Right atrium auricular region (tissue), 2 donors: ENCODE measurements at regions not wholly inside any gene's neighbourhood (a gene's known extent, or its start where the extent isn't known, plus 50 kb on each side); places are given as distances from the start of the nearest gene placed in this dataset.

Experiments
- DNase-seq: peaks from one replicate; pipeline ENCODE4 v3.0.0-alpha.2; 2019; ENCODE audit warnings: low spot score
- H3K27ac ChIP-seq, 2 donors: fragments of 200-600 bp; sonication (generic); 1 replicate in 1 of 2; 2 replicates in 1 of 2; pipeline ENCODE4 v1.5.1; 2016 to 2019
- H3K27me3 ChIP-seq, 2 donors: fragments of 200-600 bp; sonication (generic); one replicate each; pipeline versions ENCODE4 v1.5.1 to v1.6.0; 2017 to 2019
- H3K36me3 ChIP-seq: fragments of 200-600 bp; sonication (generic); one replicate; pipeline ENCODE4 v1.5.1; 2016
- H3K4me1 ChIP-seq, 2 donors: fragments of 200-600 bp; sonication (generic); one replicate each; pipeline versions ENCODE4 v1.5.1 to v1.6.0; 2017 to 2019
- H3K4me3 ChIP-seq, 2 donors: fragments of 200-600 bp; sonication (generic); 1 replicate in 1 of 2; 2 replicates in 1 of 2; pipeline ENCODE4 v1.5.1; 2017 to 2019; ENCODE audit warnings: mild to moderate bottlenecking in 1 of 2, moderate library complexity in 1 of 2
- H3K9me3 ChIP-seq, 2 donors: fragments of 200-600 bp; sonication (generic); one replicate each; pipeline ENCODE4 v1.5.1; 2019
- TF ChIP-seq, protein P1 (sequence below), 2 donors: fragments of 200-600 bp; sonication (generic); IDR thresholded peaks; one replicate each; pipeline ENCODE4 v1.5.1; 2019; ENCODE audit warnings: antibody characterized with exemption in 2 of 2

DNA sequence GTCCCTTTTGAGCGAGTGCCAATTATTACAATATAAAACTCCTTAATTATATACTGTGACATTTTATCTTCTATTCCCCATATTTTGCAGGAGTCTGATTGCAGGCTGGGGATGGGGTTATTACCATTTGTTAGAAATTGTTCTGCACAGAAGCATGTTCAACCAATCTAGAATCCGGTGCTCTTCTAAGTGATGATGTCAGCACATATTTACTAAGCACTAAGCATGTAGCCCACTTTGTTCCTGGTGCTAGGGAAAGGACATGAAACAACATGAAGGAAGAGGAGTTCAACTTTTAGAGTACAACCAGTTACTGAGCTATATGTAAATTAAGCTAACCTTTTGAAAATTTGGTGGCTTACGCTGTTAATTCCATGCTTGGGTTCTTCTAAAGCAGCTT, 52.8 kb upstream of the IL1RAPL2 start:
- Histone ChIP-seq H3K27ac (no peak overlapping the region), H3K27me3 (no peaks in the 10 kb centered on the region), H3K36me3 (no peaks in the 10 kb centered on the region), H3K4me1 (no peaks in the 10 kb centered on the region), H3K9me3 (peaks cover 0 to 7% of the 10 kb centered on the region in 2 donors), H3K4me3 (no peak overlapping the region)
- DNase-seq = no peak
- TF ChIP-seq, protein P1, sequence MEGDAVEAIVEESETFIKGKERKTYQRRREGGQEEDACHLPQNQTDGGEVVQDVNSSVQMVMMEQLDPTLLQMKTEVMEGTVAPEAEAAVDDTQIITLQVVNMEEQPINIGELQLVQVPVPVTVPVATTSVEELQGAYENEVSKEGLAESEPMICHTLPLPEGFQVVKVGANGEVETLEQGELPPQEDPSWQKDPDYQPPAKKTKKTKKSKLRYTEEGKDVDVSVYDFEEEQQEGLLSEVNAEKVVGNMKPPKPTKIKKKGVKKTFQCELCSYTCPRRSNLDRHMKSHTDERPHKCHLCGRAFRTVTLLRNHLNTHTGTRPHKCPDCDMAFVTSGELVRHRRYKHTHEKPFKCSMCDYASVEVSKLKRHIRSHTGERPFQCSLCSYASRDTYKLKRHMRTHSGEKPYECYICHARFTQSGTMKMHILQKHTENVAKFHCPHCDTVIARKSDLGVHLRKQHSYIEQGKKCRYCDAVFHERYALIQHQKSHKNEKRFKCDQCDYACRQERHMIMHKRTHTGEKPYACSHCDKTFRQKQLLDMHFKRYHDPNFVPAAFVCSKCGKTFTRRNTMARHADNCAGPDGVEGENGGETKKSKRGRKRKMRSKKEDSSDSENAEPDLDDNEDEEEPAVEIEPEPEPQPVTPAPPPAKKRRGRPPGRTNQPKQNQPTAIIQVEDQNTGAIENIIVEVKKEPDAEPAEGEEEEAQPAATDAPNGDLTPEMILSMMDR (IDR thresholded peaks at IDR 0.05) = no peak

DNA sequence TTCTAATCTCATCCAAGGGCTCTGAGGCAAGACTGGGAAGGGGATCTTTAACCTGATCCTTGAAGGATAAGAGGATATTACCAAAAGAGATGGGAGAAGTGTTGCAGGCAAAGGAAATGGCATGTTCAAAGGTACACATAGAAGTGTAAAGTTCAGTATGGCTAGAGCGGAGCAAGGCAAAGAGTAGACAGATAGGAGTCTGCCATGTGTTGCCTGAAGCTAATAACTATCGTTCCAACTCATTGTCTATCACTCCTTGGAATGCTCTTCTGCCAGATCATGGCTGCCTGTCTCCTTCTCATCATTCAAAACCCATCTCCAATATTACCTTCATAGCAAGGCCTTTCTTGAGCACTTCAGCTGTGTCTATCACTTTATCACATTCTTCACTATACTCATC, 55.2 kb upstream of the IL1RAPL2 start:
- TF ChIP-seq, protein P1 (IDR thresholded peaks at IDR 0.05) = no peak
- Histone ChIP-seq H3K4me3 (no peak overlapping the region), H3K27me3 (no peaks in the 10 kb centered on the region), H3K4me1 (no peaks in the 10 kb centered on the region), H3K27ac (no peak overlapping the region), H3K9me3 (peaks cover 0 to 7% of the 10 kb centered on the region in 2 donors), H3K36me3 (no peaks in the 10 kb centered on the region)
- no peak for DNase-seq

DNA sequence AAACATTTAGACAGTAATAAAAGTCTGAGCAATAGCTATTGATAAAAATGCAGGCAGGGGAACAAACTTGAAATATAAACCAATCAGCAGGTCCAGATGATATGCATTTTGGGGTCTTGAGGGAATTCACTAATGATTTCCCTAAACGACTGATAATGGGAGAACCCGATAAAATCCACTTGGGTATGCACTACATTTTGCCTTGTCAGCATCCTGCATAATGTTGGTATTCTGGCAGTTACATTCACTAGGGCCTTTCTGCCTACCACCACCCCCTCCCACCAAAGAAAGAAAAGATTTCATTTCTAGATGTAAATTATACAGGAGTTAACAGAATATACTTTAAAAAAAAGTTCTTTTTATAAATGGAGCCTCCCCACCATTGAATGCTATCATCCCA, 63.5 kb upstream of the IL1RAPL2 start:
- TF ChIP-seq, protein P1 (IDR thresholded peaks at IDR 0.05) = no peak
- H3K4me1 ChIP-seq = no peaks in the 10 kb centered on the region
- no peaks in the 10 kb centered on the region for H3K36me3 ChIP-seq
- no peaks in the 10 kb centered on the region for H3K27me3 ChIP-seq
- H3K27ac ChIP-seq = no peak overlapping the region
- H3K4me3 ChIP-seq = no peak overlapping the region
- no peak for DNase-seq
- no peaks in the 10 kb centered on the region for H3K9me3 ChIP-seq

DNA sequence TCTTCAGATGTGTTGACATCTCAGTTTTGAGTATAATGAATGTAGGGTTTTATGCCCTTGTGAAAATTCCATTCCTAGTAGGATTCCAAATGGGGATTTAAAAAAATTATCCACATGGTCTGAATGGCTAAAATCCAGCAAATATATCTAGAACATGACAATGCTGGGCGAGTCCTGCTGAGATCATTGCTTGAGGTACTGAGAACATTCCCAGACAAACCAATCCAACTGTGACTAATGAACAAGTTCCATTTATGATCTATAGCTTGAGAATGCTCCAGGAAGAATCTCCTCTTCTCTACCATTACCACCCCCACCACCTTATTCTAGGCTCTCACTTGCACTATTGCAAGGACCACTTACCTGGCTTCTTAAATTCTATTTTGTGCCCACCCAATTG, 77.2 kb upstream of the IL1RAPL2 start:
- no peaks in the 10 kb centered on the region for H3K27me3 ChIP-seq
- no peaks in the 10 kb centered on the region for H3K36me3 ChIP-seq
- H3K9me3 ChIP-seq = no peaks in the 10 kb centered on the region
- TF ChIP-seq, protein P1 (IDR thresholded peaks at IDR 0.05) = no peak
- no peak overlapping the region for H3K4me3 ChIP-seq
- no peaks in the 10 kb centered on the region for H3K4me1 ChIP-seq
- no peak overlapping the region for H3K27ac ChIP-seq
- DNase-seq = no peak

DNA sequence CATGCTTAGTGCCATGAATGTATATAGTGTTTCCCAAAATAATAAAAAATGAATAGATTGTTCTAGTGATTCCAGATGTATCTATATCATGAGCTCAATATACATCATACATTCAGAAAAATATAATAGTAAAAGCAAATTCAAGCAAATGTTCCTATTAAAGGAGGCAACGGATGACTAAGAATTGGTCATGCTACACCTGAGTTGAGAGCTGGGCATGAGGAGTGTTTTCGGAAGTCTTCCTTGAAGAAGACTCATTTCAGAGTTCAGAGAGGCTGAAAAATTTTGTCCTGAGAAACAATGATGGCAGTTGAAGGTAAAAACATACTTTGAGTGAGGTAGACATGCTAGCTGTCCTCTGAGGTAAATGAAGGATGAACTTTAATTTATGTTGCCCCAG, 79.3 kb upstream of the IL1RAPL2 start:
- Histone ChIP-seq H3K4me1 (no peaks in the 10 kb centered on the region), H3K36me3 (no peaks in the 10 kb centered on the region), H3K27ac (no peak overlapping the region), H3K9me3 (no peaks in the 10 kb centered on the region), H3K4me3 (no peak overlapping the region), H3K27me3 (no peaks in the 10 kb centered on the region)
- no peak for DNase-seq
- TF ChIP-seq, protein P1 (IDR thresholded peaks at IDR 0.05) = no peak

DNA sequence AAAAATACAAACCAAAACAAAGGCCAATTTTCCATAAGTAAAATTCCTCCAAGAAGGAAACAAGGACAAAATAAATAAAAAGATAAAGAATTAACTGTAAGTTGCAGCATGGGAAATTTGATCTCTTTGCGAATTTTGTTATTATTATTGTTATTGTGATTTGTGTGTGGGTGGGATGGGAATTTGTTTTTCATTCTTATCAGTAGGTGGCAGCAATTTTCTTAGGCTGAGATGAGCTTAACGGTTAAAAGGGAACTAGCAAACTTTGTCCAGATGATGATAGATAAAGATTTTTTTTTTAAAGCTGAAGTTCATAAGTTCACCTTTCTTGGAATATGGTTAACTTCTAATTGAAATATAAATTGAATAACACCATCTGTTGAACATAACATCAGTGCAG, 83.2 kb upstream of the IL1RAPL2 start:
- H3K36me3 ChIP-seq = no peaks in the 10 kb centered on the region
- H3K4me3 ChIP-seq = no peak overlapping the region
- no peaks in the 10 kb centered on the region for H3K9me3 ChIP-seq
- no peak for DNase-seq
- TF ChIP-seq, protein P1 (IDR thresholded peaks at IDR 0.05) = no peak
- no peaks in the 10 kb centered on the region for H3K27me3 ChIP-seq
- no peaks in the 10 kb centered on the region for H3K4me1 ChIP-seq
- no peak overlapping the region for H3K27ac ChIP-seq
